NCI-H2107 treated with DMSO at 0.1 percent for 48 hours (cell line): ENCODE measurements at regions not wholly inside any gene's neighbourhood (a gene's known extent, or its start where the extent isn't known, plus 50 kb on each side); places are given as distances from the start of the nearest gene placed in this dataset.
A peak's percentile ranks its signal among the peaks of the same experiment; 100 is the strongest.

Source experiments
- DNase-seq: peaks from one replicate; lab custom pipeline; 2025; ENCODE audit not compliant: unreplicated experiment; lab: John Stamatoyannopoulos, UW

GRCh38 chr10:78627254-78627795 is 441.4 kb upstream of the ZMIZ1 start:
- no peak for DNase-seq

GRCh38 chr10:78628976-78629375 is 439.8 kb upstream of the ZMIZ1 start:
- DNase-seq: no peak

GRCh38 chr10:78629773-78630172 is 439.0 kb upstream of the ZMIZ1 start:
- no peak for DNase-seq

GRCh38 chr10:78630944-78631838 is 437.6 kb upstream of the ZMIZ1 start:
- DNase-seq: no peak

- DNase-seq: no peak
Measured at GRCh38 chr10:78634389-78634815, 434.4 kb upstream of the ZMIZ1 start.

GRCh38 chr10:78634835-78635234 is 433.9 kb upstream of the ZMIZ1 start:
- no peak for DNase-seq

GRCh38 chr10:78639629-78640028 is 429.1 kb upstream of the ZMIZ1 start:
- DNase-seq: no peak

- peak; percentile 19 for DNase-seq
Measured at GRCh38 chr10:78640796-78641636, 427.8 kb upstream of the ZMIZ1 start.

- no peak for DNase-seq
Measured at GRCh38 chr10:78641693-78642092, 427.1 kb upstream of the ZMIZ1 start.

- no peak for DNase-seq
Measured at GRCh38 chr10:78642269-78642816, 426.4 kb upstream of the ZMIZ1 start.

GRCh38 chr10:78643513-78643912 is 425.3 kb upstream of the ZMIZ1 start:
- no peak for DNase-seq

- DNase-seq: no peak
Measured at GRCh38 chr10:78644550-78644949, 424.2 kb upstream of the ZMIZ1 start.

GRCh38 chr10:78645169-78645686 is 423.5 kb upstream of the ZMIZ1 start:
- DNase-seq: no peak

- DNase-seq: no peak
Measured at GRCh38 chr10:78645975-78646374, 422.8 kb upstream of the ZMIZ1 start.

- no peak for DNase-seq
Measured at GRCh38 chr10:78648256-78648860, 420.4 kb upstream of the ZMIZ1 start.

- no peak for DNase-seq
Measured at GRCh38 chr10:78649429-78649828, 419.3 kb upstream of the ZMIZ1 start.

GRCh38 chr10:78650122-78650521 is 418.6 kb upstream of the ZMIZ1 start:
- no peak for DNase-seq

- no peak for DNase-seq
Measured at GRCh38 chr10:78651287-78651686, 417.5 kb upstream of the ZMIZ1 start.

GRCh38 chr10:78653555-78653954 is 415.2 kb upstream of the ZMIZ1 start:
- DNase-seq: no peak

GRCh38 chr10:78654047-78654590 is 414.6 kb upstream of the ZMIZ1 start:
- no peak for DNase-seq
